ENCODE measurements at regions not wholly inside any gene's neighbourhood (a gene's known extent, or its start where the extent isn't known, plus 50 kb on each side); places are given as distances from the start of the nearest gene placed in this dataset.

DNA sequence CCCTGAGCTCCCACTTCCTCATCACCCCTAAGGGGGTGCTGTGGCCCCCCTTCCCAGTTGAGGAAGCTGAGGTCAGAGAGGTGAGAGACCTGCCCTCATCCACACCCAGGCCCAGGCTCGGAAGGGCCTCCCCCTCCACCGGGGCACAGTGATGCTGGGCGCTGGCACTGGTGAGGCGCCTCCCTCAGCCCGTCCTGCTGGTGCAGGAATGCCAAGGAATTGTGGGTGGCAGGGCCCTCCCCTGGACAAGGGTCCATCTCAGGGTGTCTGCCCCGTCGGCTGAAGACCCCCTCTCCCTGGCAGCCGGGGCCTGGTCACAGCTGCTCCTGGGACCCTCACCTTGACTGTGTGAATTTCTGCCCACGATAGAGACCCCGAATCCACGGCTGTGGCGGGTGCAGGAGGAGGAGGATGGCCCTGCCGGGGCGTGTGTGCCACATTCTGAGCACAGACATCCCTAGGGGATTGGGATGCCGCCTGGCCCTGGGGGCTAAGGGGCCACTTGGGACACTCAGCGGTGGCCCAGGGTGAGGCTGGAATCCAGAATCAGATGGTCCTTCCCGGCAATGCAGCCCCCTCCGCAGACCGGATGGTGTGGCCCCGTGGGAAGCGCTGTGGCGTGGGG, 70.2 kb upstream of the GATA5 start:
- DNase-seq: no peak

DNA sequence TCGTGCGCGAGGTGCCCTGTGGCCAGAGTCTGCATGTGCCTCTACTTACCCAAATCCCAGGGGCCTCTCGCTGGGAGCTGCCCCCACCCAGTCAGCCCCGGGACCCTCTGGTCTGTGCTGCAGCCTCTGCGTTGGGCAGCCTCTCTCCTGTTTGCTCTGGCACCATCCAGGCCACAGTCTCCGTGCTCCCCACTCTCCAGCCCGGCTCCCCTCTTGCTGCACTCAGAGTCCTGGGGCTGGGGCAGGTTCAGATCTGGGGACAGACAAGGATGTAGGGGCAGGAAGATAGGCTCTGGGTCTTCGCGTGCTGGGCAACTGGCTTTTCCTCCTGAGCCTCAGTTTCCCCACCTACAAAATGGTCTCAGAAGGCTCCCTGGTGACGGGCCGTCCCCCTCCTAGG, 70.8 kb upstream of the GATA5 start:
- no peak for DNase-seq

- DNase-seq: no peak
These were observed 71.6 kb upstream of the GATA5 start for GRCh38 chr20:62547364-62547763.

DNA sequence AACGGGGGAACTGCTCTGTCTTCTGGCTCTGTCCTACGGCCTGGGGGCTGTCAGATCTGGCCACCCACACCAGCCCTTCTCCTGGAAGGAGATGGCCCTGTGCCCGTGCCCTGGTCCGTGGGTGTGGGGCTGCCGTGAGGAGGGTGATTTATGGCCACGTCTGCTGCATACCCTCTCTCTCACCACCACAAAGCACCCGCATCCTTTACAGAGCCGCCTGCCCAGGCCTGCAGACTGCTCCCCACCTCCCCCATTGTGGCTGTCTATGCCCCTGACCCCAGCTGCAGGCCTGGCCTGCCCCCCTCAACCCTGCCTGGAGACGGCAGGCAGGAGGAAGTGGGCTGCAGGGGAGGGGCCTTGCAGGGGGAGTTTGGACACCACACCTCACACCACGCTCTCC, 72.7 kb upstream of the GATA5 start:
- DNase-seq: no peak

DNA sequence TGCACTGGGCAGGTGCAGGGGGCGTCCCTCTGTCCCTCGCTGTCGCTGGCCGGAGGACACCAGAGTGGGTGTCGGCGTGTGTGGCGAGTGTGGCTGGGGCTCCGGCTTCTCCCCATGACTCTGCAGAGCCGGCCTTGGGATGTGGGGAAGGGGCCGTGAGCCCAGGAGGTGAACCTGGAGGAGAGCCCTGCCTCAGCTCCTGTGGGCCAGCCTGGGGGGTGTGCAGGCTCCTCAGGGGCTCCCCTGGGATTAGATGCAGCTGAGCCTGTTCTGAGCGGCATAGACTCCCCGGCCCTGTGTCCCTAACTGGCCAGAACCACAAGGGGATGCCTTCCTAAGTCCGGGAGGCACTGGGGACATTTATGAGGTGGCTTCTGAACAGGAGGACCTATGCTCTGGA, 73.2 kb upstream of the GATA5 start:
- no peak for DNase-seq

- no peak for DNase-seq
These were observed 73.8 kb upstream of the GATA5 start for GRCh38 chr20:62549499-62550086.

DNA sequence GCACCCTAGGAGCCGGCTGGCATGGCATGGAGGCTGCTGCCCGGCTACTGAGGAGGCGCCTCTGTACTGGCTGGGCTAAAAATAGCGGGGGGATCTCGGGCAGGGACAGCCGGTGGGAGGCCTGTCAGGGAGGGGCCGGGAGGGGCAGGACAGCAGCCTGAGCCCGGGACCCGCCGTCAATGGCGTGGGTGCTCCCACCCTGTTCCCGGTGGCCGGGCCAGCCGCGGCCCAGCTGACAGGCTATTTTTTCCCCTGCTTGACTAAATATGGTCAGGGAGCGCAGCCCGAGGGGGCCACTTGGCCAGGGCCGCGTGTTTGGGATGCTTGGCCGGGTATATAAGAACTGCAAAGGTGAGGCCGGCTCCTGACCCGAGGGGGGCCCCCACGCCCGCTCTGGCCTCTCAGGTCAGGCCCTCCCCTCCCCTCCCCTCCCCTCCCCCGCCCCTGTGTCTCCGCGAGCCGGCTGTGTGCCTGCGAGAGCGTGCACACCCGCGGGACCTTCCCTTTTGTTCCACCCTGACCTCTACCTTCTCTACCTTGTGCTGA, 74.4 kb upstream of the GATA5 start:
- DNase-seq: no peak

- no peak for DNase-seq
These were observed 75.9 kb upstream of the GATA5 start for GRCh38 chr20:62551407-62552323.

- no peak for DNase-seq
These were observed 76.8 kb upstream of the GATA5 start for GRCh38 chr20:62552613-62553012.

- no peak for DNase-seq
These were observed 77.5 kb upstream of the GATA5 start for GRCh38 chr20:62553136-62553837.

DNA sequence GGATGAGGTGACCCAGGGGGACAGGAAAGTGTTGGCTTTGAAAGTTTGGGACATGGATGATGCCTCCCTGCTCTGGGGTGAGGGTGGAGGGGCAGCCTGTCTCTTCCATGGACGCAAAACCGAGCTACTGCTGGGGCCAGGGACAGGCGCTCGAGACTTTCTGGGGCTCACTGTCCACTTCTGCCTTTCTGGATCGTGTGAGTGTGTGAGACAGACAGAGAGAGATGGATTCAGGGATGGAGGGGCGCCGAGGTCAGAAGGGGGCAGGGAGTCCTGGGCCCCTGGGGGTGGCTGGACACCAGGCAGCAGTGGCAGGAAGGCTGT, 78.0 kb upstream of the GATA5 start:
- DNase-seq: no peak

- DNase-seq: peak; percentile 54
These were observed 78.6 kb upstream of the GATA5 start for GRCh38 chr20:62554214-62554897.

- no peak for DNase-seq
These were observed 79.3 kb upstream of the GATA5 start for GRCh38 chr20:62554898-62555641.

DNA sequence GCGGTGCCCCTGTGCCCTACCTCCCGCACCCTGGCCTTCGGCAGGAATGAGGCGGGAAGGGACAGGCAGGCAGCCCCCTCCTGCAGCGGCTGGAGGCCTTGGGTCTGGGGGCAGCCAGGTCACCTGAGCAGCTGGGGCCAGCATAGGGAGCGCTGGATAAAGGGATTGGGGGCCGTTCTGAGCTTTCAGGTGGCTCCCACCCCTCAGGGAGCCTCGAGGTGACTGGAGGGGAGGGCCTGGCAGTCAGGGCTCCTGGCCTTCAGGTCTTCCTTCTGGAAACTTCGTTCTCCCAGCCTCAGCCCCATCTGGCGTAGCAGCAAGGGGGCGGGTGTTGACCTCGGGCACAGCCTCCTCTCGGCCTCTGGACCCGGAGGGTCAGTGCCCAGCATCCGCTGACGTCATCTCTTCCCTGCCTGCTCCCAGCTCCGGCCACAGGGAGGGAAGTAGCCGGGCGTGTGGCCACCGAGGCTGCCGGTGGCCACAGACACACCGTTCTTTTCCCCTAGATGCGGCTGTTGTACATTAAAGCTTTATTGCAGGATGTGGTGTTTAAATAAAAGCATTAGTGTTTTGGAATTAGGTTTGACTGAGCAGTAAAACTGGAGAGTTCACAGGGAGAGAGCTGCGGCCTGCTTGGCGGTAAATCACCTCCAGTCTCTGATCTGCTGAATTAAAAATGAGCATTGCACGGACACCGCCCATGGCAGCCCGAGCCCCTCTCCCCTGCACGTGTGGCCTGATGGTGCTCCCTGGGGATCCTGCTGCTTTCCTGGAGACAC, 80.0 kb upstream of the GATA5 start:
- DNase-seq: no peak

DNA sequence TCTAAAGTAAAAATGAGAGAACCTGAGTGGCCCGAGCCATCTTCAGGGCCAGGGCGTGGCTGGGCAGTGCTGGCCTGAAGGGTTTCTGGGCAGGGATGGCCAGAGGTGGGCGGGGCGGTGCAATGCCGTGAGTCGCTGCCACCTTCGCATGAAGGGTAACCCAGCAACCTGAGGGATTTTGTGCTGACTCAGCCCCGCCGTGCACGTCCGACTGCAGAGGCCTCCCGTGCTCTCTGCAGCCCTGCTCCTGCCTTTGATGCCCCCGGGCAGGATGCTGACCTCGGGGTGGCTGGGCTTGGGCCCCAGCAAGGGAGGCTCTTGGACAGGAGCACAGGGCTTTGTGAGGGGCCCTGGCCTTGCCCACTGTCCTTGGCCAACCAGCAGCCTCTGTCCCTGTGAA, 81.7 kb upstream of the GATA5 start:
- peak; percentile 69 for DNase-seq

DNA sequence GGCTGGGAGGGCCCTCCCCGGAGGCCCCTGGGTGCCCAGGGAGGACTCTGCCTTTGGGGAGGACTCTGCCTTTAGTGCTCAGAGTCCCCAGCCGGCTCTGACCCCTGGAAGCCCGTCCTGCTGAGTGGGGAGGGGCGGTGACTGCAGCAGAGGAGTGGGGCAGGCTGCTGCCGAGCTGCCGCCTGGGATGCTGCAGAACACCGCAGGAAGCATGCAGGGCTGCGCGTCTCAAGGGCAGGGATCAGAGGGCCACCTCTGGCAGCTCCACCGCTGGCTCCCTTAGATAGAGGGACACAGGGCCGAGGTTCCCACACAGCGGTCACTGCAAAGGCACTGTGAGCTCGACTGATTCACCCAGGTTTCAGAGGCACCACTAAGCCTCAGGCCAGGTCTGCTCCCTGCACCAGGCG, 82.2 kb upstream of the GATA5 start:
- no peak for DNase-seq

DNA sequence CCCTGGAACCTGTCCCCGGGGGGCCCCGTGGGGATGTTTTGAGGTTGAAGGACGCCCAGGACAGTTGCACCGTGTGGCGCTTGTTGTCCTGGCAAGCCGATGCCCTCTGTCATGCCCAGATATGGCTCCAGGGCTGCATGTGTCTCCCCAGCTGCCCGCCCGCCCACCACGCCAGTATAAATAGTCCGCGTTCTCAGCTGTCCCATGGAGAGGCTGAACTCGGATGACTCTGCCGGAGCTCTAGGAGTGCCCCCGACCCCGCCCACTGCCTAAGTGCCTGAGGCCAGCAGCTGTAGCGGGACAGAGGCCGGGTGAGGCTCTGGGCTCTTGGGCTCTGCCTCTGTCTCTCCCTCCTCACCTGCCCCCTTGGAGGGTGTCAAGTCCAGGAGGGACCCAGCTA, 83.0 kb upstream of the GATA5 start:
- DNase-seq: no peak

GRCh38 chr20:62560162-62560561, 82.1 kb upstream of the SLCO4A1 start:
- DNase-seq: no peak

DNA sequence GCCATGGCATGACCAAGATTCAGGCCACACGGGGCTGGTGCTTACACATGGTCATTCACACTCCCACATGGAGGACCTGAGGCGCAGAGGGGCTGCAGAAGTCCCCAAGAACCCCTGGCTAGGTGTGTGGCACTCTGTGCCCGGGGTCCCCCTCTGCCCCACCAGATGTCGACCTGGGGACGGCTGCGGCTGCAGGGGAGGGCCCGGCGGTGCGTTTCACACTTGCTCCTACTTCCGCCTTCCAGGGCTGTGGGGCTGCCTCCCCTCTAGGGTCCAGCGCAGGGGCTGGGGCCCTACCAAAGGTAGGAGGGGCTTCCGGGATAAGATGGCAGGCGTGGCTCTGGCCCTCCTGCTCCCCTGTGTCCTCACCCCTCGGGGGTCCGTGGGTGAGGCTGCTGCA, 81.1 kb upstream of the SLCO4A1 start:
- no peak for DNase-seq

DNA sequence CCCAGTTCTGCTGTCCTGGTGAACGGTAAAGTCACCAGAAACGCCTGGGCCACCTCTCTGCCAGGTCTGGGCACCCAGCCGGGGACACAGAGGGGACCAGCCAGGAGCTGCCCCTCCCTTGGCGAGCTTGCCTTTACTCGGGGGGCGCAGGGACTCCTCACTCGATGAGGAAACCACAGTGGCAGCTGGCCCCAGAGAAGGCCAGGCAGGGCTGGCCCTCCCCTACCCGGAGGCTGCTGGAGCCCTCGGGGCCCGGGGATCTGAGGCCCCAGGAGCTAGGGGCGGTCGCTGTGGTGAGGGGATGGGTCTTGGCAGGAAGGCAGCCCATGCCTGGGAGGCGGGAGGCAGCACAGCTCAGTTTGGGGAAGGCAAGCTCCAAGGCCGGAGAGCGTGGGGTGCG, 80.4 kb upstream of the SLCO4A1 start:
- no peak for DNase-seq

DNA sequence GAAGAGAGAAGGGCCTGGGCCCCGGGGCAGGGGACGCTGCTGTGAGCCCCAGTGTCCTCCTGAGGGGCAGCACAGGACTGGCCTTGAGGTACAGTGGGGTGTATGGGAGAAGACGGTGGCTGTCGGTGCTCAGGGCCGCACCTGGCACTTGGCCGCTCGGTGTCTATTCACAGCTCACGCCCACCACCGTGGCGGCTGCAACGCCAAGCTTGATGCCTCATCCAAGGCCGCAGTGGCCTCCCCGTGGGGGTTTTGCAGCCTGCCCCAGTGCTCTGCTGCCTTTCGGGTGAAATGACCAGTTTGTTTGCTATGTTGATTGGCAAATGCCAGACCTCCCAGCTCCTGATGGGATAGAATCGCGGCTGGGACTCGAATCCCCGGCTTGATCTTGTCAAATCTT, 79.5 kb upstream of the SLCO4A1 start:
- DNase-seq: no peak
